Left ventricle myocardium inferior (tissue), 1 donor: ENCODE measurements at regions not wholly inside any gene's neighbourhood (a gene's known extent, or its start where the extent isn't known, plus 50 kb on each side); places are given as distances from the start of the nearest gene placed in this dataset.

Experiments
- DNase-seq: peaks from one replicate; pipeline ENCODE4 v3.0.0-alpha.2; 2020
- H3K27ac ChIP-seq: fragments of 200-600 bp; replicated peaks from 2 replicates; pipeline ENCODE4 v1.8.0; 2021
- H3K27me3 ChIP-seq: fragments of 200-600 bp; 2 replicates; pipeline ENCODE4 v1.8.0; 2021; ENCODE audit warnings: low read depth
- H3K36me3 ChIP-seq: fragments of 200-600 bp; 2 replicates; pipeline ENCODE4 v1.8.0; 2021
- H3K4me1 ChIP-seq: fragments of 200-600 bp; 2 replicates; pipeline ENCODE4 v1.8.0; 2021
- H3K4me3 ChIP-seq: fragments of 200-600 bp; 2 replicates; pipeline ENCODE4 v1.8.0; 2021; ENCODE audit warnings: mild to moderate bottlenecking, moderate library complexity
- H3K9me3 ChIP-seq: fragments of 200-600 bp; replicated peaks from 2 replicates; pipeline ENCODE4 v1.8.0; 2021
- intact Hi-C: fragments of 100-400 bp; cut with micrococcal nuclease; formaldehyde crosslinking; loops from one replicate; pipeline ENCODE4 v1.11.0; 2022
- TF ChIP-seq, protein P1 (sequence below): fragments of 200-600 bp; IDR thresholded peaks from 2 replicates; pipeline ENCODE4 v1.8.0; 2021; ENCODE audit warnings: antibody characterized with exemption, mild to moderate bottlenecking, borderline replicate concordance
- donor health status: DM: no; HTN: yes; CAD: no; lungs with severe emphysema.

DNA sequence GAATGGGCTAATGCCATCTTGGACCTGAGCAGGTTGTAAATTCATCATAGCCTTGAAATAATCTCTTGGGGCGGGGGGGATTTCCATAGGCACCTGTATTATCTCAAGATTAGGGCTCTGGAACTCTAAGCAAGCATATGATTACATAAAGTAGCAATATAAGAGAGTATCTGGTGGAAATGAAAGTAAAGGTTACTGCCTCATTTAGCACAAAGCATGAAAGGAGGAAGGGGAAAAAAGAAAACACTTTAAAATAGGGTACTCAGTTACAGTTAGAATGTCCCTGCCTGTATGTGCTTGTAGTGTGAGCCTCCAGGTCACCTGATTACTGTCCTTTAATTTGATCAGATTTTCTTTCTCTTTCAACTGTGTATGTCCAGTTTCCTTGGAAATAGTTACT is 1079.7 kb upstream of the CDH18 start:
- Histone ChIP-seq H3K9me3 (no peaks in the 10 kb centered on the region), H3K4me1 (no peaks in the 10 kb centered on the region)
- intact Hi-C loops = no loop called here

GRCh38 chr5:21063146-21063545 is 1075.1 kb upstream of the CDH18 start:
- H3K9me3 ChIP-seq = peaks cover 9% of the 10 kb centered on the region
- no peak overlapping the region for H3K4me3 ChIP-seq
- H3K36me3 ChIP-seq = no peaks in the 10 kb centered on the region
- intact Hi-C loops = no loop called here
- no peak for DNase-seq
- H3K4me1 ChIP-seq = no peaks in the 10 kb centered on the region
- H3K27me3 ChIP-seq = no peaks in the 10 kb centered on the region
- no peak overlapping the region for H3K27ac ChIP-seq
- TF ChIP-seq, protein P1, sequence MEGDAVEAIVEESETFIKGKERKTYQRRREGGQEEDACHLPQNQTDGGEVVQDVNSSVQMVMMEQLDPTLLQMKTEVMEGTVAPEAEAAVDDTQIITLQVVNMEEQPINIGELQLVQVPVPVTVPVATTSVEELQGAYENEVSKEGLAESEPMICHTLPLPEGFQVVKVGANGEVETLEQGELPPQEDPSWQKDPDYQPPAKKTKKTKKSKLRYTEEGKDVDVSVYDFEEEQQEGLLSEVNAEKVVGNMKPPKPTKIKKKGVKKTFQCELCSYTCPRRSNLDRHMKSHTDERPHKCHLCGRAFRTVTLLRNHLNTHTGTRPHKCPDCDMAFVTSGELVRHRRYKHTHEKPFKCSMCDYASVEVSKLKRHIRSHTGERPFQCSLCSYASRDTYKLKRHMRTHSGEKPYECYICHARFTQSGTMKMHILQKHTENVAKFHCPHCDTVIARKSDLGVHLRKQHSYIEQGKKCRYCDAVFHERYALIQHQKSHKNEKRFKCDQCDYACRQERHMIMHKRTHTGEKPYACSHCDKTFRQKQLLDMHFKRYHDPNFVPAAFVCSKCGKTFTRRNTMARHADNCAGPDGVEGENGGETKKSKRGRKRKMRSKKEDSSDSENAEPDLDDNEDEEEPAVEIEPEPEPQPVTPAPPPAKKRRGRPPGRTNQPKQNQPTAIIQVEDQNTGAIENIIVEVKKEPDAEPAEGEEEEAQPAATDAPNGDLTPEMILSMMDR = no peak

More for the DNA sequence above, 1079.7 kb upstream of the CDH18 start:
- H3K36me3 ChIP-seq = no peaks in the 10 kb centered on the region
- no peak overlapping the region for H3K27ac ChIP-seq
- no peak for DNase-seq
- TF ChIP-seq, protein P1 = no peak
- no peaks in the 10 kb centered on the region for H3K27me3 ChIP-seq
- no peak overlapping the region for H3K4me3 ChIP-seq

DNA sequence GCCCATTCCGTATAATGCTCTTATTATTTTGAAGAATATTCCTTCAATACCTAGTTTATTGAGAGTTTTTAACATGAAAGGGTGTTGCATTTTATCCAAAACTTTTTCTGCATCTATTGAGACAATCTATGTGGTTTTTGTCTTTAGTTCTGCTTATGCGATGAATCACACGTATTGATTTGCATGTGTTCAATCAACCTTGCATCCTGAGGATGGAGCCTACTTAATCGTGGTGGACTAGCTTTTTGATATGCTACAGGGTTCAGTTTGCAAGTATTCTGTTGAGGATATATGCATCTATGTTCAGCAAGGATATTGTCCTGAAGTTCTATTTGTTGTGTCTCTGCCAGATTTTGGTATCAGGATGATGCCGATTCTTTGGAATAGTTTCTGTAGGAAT is 1070.3 kb upstream of the CDH18 start:
- H3K27ac ChIP-seq = no peak overlapping the region
- intact Hi-C loops = no loop called here
- TF ChIP-seq, protein P1 = no peak
- no peak for DNase-seq
- H3K27me3 ChIP-seq = no peaks in the 10 kb centered on the region
- no peaks in the 10 kb centered on the region for H3K4me1 ChIP-seq
- H3K9me3 ChIP-seq = peaks cover 9% of the 10 kb centered on the region
- H3K4me3 ChIP-seq = no peak overlapping the region
- H3K36me3 ChIP-seq = no peaks in the 10 kb centered on the region

DNA sequence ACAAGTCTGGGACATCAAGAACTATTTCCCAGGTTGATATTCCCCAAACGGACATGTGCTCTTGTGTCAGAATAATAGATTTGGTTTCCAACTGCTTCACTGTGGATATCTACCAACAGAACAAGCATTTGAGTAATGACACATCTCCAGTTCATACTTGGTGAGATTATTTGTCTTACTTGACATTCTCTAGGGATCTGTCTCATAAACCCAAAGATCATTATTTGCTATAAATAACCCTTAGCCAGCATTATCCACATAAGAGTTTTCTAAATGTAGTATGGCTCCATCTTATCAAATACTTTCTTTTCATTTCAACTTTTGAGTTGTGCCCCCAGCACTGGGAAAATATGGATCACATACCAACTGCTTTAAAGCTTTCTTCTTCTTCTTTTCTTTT is 1063.9 kb upstream of the CDH18 start:
- Histone ChIP-seq H3K27ac (no peak overlapping the region), H3K27me3 (no peaks in the 10 kb centered on the region), H3K4me1 (no peaks in the 10 kb centered on the region), H3K36me3 (no peaks in the 10 kb centered on the region), H3K4me3 (no peak overlapping the region), H3K9me3 (no peaks in the 10 kb centered on the region)
- DNase-seq = no peak
- TF ChIP-seq, protein P1 = no peak
- intact Hi-C loops = no loop called here

DNA sequence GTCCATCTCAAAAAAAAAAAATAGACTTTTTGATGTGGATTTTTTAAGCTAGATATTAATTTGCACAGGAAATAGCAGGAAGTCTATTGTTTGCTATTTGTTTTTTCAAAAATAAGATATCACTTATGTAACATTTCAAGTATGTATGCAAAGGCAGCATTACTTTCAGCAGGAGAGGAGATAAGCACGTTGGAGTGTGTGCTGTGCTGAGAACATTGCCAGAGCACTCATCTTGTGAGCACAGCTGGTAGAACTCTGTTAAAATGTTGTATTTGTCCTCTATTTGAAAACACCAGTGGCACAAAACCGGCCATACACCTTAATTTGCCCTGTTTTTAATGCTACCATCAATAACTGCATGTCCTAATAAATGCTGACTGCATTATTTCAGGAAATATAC is 1061.9 kb upstream of the CDH18 start:
- H3K36me3 ChIP-seq = no peaks in the 10 kb centered on the region
- no peaks in the 10 kb centered on the region for H3K27me3 ChIP-seq
- no peak for DNase-seq
- H3K9me3 ChIP-seq = peaks cover 7% of the 10 kb centered on the region
- H3K27ac ChIP-seq = no peak overlapping the region
- intact Hi-C loops = no loop called here
- no peaks in the 10 kb centered on the region for H3K4me1 ChIP-seq
- TF ChIP-seq, protein P1 = no peak
- no peak overlapping the region for H3K4me3 ChIP-seq

DNA sequence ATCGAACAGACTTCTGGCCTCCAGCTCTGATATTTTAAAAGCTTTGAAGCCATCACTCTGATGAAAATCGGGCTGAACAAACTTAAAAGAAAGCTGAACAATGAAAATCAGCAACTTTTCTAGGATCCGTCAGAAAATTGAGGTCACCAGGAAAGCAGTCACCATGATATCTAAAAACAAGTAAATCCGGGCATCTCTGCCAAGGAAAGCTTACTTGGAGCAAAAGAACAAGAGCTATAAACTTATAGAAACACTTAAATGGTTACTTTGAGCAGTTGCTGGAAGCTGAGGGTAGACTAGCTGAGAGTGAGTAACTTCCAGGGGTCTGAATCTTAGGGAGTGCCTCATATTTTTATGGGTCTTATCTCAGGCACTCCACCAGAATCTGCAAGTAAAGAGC is 1043.0 kb upstream of the CDH18 start:
- no peak for DNase-seq
- Histone ChIP-seq H3K27me3 (no peaks in the 10 kb centered on the region), H3K9me3 (no peaks in the 10 kb centered on the region), H3K27ac (no peak overlapping the region), H3K4me3 (no peak overlapping the region), H3K36me3 (no peaks in the 10 kb centered on the region), H3K4me1 (no peaks in the 10 kb centered on the region)
- intact Hi-C loops = no loop called here
- TF ChIP-seq, protein P1 = no peak
